ENCODE measurements at regions not wholly inside any gene's neighbourhood (a gene's known extent, or its start where the extent isn't known, plus 50 kb on each side); places are given as distances from the start of the nearest gene placed in this dataset.

GRCh38 chr14:59098377-59098776, 90.1 kb upstream of the DAAM1 start:
- TF ChIP-seq POLR2AphosphoS5 (IDR thresholded peaks at IDR 0.05; ENCODE audit: insufficient read depth in 1 of 2, low read depth in 1 of 2): no peak
- no peak for TF ChIP-seq CTCF (IDR thresholded peaks at IDR 0.05)
- no peak for TF ChIP-seq POLR2A (IDR thresholded peaks at IDR 0.05)

All from vagina (tissue), 2 donors.